Suppressor macrophage (primary cell): ENCODE measurements at regions not wholly inside any gene's neighbourhood (a gene's known extent, or its start where the extent isn't known, plus 50 kb on each side); places are given as distances from the start of the nearest gene placed in this dataset.

Experiments
- DNase-seq, 4 experiments: peaks; one replicate each; pipeline ENCODE4 v3.0.0-alpha.2; 2020 to 2022

DNA sequence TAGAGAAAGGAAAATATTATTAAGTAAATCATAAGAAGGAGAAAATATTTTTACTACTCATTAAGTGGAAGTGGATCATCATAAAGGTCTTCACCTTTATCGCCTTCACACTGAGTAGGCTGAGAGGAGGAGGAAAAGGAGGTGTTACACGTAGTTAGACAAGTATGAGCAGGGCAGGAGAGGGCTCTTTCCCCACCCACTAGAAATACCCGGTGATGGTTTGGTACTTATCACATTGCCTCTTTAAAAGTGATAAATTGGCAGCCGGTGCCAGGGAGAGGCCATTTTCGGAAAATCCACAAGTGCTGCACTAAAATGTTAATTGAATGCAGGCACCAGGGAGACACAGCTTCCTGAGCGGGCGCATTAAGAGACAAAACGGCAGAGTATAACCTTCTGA, 598.7 kb upstream of the SOX11 start:
- no peak for DNase-seq

DNA sequence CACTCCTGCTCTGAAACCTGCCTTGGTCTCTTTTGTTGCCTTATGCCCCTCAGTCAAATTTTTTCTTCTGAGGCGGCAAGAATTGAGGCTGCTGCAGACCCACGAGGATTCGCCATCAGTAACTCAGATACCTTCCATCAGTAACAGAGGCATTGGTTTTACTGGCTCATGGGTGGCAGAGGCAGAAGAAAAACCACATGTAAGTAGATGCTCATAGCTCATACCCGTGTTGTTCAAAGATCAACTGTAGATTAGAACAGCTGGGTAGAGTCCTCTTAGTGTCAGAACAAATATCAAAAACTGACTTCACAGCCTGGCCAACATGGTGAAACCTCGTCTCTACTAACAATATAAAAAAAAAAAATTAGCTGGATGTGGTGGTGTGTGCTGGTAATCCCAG, 598.0 kb upstream of the SOX11 start:
- no peak for DNase-seq

DNA sequence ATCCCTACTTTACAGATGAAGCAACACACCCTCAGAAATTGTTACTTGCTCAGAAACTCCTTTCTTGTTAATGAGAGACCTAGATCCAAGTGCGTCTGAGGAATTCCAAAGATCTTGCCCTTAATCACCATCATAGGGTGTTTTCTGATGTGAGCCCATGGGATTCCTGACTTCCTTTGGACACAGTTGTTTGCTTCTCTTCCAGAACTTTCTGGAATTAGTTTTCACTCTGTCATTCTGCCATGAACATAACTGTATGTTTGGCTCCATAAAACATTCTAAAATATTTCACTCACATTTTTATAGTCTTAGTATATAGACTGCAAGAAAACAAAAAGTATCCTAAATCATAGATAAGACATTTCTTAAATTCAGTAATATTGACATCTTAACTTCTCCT, 593.9 kb upstream of the SOX11 start:
- DNase-seq, result no peak

DNA sequence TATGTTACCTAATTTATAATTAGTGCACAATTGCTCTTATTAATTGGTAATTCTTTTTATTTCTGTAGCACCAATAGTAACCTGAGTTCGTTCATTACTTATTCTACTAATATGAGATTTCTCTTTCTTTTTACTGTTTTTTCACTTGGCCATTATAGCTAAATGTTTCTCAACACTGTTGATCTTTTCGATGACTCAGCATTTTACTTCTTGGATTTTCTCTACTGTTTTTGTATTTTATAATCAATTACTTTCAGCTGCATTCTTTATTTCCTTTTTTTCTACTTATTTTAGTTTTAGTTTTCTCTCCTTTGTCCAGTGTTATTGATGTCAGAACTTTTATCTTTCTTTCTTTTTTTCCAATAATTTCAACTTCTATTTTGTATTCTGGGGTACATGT, 589.4 kb upstream of the SOX11 start:
- no peak for DNase-seq

DNA sequence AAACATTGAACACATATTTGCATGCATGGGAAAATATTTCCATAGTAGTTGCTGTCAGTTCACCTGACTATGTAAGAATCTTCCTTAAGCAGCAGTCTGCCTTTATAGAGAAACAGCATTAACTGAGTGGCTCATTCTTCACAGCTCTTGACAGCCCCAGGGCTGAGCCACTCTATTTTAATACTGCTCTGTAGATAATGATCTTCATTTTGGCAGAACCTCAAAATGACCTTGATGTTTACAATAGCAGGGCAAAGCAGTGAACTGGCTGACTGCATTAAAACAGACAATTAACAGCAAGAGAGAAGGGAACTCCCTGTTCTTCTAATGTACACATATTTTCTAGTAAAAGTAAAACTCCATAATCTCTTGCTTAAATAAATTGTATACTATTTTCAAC, 580.6 kb upstream of the SOX11 start:
- no peak for DNase-seq

DNA sequence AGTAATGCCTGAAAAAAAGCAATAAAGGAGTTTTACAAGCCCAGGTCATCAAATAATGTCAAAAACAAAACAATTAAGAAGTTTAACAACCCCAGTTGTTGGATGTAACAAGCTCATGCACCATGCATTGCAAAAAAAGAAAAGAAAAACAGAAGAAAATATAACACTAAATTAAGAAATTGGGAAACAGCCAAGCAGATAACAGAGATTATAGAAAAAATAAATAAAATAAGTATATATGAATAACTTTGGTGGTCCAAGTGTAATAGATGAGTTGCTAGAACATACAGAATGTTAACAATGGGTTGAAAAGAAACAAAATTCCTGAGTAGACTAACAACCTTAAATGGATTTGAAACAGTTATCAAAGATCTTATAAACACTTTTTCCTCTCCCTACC, 573.1 kb upstream of the SOX11 start:
- no peak for DNase-seq

DNA sequence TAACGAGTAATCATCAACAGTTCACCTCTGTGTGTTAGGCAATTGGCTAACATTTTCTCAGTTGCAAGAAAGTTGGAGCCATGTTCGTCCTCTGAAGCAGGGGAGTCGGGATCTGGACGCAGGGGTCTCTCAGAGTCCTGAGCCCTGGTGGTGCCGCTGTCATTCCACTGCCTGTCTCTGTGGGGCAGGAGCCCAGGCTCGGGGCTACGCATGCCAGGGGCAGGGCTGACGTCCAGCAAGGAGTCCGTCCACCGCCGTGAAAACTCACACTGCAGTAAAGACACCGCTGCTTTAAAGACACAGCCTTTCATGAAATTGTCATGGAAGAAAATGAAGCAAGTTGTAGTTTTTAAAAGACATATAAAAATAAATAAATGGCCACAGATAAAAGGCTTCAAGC, 571.1 kb upstream of the SOX11 start:
- DNase-seq, result no peak

DNA sequence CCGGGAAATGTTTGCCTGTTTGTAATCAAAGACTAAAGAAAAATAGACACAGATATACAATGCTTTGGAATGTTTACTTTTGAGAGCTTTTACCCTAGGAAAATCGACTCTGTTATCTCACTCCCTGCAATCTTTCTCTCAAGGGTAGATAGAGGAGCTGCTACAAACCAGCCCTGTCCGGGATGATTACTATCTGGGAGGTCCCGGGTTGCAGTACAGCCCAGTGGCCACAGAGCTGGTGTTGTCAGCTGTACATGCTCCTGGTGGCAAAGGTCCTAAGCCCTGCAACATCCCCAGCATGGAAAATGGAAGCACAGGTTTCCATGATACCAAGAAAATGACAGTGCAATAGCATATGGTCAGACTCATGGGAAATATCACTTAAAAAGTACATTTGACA, 570.5 kb upstream of the SOX11 start:
- DNase-seq, result no peak

DNA sequence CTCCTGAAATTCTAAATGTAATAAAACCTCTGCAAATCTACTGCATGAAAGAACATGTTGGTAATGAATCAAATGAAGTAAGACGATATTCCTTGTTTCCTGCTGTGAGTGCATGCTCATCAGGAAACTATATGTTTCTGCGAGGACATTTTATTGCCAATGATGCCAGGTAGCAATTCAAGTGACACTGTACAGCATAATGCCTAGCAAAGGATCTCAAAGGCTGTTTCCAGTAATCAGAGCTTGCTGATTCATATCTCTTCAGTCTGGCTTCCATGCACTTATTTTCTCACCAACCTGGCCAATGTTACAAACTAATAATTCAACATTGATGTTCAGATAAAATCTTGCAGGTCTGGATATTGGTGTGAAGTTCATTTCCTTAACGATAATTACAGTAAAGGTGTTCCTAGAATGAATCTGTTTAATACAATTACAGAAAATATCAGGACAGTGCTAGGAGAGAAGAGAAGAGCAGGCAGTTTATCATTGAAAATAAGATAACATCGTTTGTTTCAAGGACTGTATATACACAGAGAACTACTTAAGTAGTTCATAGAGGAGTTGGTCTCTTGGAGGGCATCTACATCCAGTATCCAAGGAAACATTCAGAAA, 568.5 kb upstream of the SOX11 start:
- no peak for DNase-seq

DNA sequence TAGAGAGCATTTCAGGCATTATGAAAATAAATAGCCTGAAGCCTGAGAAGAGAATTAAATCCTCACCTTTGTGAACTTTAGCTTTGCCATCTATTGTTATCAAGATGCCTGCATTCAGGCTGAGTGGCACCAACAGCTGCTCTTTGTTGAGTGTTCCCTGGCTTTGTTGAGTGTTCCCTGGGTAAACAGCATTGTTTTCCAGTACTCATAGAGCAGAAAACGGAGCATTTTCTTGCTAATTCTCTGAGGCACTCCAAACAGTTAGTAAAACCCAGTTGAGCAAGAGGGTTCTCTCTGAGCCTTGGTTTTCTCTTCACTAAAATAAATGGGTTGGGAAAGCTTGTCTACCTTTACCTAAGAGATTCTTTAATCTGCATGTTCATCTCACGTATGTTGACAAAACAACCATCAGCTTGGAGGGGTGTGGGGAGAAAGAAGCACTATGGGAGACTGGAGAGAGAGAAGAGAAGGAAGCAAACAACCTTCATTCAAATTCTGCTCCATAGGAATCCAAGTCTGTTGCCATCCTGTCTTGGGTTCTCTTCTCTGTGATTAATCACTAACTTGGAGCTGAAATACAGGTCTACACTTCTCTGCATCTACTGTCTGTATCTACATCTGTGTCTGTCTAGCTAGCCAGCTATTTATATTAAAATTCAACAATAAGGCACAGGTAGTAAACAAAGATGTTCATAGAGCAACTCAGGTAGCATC, 567.0 kb upstream of the SOX11 start:
- DNase-seq, result no peak

DNA sequence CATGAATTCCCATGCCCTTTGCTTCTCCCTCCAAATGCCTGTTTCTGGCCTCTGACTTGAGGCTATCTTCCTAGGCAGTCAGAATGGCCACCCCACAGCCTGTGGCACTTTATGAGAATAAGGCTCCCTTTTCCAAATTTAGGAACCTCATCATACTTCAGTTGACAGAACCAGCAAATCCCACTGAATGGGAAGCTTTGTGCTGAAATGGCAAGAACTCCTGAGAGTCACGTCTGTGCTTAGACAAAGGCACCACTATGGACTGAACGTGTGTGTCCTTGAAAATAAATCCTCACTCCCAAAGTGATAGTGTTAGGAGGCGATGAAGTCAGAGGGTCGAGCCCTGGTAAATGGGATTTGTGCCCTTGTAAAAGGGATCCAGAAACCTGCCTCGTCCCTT, 559.9 kb upstream of the SOX11 start:
- DNase-seq, result no peak

DNA sequence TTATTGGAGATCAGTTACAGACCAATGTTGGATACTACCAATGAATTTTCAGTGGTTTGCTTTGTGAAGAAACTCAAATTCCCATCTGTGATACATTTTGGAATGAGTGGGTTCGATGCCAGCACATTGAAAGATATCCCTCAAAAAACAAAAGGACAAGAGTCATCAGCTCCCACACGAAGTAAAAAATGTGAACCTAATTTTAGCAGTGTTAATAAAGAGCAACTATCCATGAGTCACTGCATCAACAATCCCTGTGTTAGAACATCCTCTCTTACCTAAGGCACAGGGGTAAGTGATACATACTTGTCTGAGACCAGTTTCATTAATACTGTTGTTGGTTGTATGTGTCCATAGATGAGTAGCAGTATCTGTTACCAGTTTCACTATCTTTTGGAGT, 551.8 kb upstream of the SOX11 start:
- no peak for DNase-seq

DNA sequence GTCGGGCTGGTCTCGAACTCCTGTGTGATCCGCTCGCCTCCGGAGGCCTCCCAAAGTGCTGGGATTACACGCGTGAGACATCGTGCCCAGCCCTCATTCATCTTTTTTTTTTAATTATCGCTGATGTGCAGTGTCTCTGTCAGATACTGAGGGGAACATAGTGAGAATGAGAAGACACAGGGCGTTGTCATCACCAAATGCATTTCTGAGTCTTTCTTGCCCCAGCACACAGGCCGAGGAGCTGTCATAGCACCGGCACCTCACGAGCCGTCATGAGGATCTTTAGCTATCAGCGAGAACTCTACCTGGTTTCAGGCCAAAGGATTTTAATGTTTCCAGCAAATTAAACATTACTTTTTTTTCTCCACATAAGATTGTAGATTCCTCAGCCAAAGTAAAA, 548.0 kb upstream of the SOX11 start:
- DNase-seq, result no peak

DNA sequence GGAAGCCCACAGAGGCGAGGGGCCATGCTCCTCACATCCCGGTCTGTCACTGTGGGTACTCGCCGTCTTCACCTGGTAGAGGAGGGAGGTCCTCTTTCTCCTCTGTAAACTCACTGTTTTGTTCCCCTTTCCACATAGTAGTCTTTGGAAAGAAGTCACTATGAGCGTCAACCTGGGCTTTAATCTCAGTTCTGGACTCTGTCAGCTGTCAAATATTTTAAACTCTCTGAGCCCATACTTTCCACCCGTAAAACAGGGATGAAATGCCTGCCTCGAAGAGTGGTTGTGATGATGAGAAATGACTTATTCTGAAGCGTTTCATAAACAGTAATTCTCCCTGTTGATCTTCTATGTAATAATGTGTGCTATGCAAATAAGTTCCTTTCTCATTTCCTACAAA, 547.1 kb upstream of the SOX11 start:
- no peak for DNase-seq

DNA sequence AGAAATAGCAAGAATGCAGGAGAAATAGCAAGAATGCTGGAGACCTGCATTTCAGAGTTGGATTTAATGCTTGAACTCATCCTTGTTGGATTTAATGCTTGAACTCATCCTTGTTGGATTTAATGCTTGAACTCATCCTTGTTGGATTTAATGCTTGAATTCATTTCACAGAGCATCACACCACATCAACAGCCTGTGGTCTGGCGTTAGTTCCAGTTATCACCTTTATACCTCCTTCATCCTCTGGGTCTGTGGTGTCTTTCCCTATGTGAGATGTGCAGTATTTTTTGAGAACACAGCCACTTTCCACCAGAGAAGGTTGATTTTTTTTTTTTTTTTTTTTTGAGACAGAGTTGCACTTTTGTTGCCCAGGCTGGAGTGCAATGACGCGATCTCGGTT, 546.4 kb upstream of the SOX11 start:
- DNase-seq, result no peak

DNA sequence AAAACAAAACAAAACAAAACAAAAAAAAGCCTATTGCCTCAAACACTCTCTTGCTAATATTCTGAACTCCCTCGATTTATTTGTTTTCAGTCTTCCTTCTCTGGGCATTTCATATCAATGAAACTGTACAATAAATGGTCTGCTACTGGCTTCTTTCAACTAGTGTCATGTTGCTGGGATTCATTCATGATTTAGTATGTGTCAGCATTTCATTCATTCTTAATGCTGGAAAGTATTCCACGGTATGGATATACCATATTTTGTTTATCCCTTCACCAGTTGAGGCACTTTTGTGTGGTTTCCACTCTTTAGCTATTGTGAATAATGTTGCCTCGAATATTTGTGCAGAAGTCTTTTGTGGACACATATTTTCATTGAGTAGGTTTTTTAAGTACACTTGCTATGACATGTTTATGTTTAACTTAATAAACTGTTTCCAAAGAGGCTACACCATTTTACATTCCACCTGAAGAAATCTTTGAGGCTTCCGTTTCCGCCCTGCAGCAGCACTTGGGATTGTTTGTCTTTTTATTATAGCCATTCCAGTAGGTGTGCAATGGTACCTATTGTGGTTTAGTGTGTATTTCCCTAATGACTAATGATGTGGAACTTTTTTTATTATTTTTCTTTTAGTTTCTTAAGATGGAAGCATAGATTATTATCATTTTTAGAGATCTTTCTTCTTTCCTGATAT, 543.6 kb upstream of the SOX11 start:
- no peak for DNase-seq

DNA sequence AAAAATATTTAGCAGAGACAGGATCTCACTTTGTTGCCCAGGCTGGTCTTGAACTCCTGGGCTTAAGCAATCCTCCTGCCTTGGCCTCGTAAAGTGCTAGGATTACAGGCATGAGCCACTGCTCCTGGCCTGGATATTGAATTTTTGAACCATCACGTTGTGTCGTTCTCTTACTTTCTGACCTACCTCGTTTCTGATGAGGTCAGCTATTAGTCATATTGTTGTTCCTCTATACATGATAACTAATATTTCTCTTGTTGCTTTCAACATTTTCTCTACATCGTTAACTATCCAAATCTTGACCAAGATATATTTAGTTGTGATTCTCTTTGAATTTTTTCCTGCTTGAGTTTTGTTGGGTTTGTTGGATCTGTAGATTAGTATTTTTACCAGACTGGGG, 541.3 kb upstream of the SOX11 start:
- DNase-seq, result no peak

DNA sequence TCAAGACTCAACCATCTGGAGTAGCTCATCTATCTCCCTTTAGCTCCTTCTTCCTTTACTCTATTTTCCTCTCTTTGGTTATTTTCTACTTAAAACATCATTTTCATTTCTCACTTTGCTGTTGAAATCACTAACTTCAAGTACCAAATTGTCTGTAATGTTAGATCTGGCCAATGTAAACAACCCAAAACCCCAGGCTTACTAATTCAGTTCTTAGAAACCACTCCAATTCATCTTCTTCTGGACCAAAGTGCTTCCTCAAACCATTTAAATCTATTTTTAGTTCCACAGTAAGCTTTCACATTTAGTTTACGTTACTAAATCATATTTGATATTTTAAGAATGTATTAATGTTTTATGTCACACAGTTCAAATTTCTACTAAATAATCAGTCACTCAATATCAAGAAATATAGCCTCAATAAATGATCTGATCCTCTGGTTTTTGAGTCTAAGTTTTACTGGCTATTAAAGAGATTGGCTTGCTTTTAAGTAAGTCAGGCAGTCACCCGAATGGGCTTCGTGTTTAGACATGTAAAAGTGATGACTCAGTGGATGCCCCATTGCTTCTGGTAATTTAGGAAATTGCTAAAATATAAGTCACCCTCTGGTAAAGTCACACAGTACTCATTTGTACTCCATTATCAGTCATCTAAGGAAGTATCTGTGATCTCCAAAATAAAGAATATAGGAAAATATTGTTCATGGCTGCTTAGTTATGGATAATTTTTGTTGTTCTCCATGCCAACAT, 527.2 kb upstream of the SOX11 start:
- DNase-seq, result no peak

DNA sequence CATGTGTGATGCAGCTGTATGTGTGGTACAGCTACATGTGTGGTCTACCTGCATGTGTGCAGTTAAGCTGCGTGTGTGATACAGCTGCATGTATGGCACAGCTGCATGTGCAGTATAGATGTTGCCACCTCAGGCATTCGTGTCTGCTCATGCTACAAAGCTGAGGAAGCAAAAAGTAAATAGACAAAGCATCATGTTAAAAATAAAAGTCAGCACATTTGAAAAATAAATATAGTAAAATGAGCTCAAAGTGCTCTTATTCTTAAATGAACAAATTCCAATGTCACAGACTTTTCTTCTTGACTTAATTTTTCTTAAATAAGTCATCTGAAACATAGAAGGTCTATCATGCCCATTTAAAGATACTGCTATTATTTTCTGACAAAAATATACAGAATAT, 519.3 kb upstream of the SOX11 start:
- DNase-seq, result no peak

DNA sequence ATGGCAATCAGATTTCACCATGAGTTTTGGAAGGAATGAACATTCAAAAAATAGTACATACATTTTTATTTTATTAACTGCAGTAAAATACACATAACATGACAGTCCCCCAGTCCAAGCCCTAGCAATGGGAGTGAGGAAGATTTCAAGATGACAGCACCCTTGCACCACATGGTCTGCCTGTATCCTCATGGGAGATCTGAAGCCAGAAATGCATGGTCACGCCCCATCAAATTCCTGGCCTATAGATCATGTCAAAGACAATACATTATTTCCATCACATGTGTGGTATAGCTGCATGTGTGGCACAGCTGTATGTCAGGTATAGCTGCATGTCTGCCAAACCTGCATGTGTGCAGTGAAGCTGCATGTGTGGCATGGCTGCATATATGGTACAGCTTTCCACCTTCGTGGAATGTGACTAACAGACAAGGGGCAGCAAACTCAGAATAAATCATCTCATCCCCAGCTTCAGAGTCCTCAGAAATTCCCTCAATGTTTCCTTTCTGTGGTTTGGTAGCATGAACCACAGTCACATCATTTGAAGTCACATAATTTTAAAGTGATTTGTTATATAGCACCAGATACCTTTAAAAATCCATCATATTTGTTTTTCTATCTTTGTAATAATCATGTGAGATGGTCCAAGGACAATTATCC, 518.2 kb upstream of the SOX11 start:
- DNase-seq, result no peak

DNA sequence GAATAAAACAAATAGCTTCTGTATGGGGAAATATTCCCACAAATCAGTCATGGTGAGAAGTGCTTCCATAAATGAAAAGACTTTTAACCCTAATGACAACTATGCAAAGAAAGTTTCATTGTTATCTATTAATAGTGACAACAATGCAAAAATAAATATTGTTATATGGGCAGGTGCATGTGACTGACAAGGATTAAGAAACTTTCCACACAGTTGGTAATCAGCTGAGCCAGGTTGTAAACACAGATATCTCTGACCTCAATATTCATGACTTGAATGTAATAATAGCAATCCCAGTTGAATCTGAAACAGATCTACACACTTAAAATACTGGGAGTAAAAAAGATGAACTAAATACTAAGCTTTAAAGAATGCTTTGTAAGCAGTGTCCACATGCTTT, 517.0 kb upstream of the SOX11 start:
- no peak for DNase-seq

DNA sequence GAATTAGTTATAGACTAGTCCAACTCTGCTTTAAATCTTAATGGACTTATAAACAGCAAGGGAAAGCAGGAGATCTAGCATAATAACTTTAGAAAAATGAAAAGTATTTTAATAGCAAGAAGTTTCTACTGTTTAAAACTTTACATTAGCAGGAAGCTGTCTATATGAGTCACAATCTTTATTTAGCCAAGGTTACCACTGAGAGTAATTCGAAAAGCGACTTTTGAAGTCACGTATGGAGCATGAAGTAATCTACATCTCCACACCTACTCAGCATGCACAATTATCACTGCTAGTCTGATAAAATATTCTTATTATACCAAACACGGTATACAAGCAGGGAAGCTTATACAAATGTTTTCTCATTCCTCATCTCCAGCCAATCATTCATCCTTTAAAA, 515.4 kb upstream of the SOX11 start:
- DNase-seq, result no peak

DNA sequence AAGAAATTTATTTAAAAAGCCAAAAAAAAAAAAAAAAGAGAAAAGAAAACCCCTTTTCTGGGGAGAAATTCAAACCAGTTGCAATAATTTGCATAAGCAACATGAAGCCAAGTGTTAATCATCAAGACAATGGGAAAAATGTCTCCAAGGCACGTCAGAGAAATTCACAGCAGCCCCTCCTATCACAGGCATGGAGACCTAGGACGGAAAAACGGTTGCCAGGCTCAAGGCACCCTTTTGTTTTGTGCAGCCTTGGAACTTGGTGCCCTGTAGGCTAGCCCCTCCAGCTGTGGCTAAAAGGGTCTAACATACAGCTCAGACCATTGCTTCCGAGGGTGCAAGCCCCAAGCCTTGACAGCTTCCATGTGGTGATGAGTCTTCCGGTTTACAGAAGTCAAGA, 509.2 kb upstream of the SOX11 start:
- no peak for DNase-seq
